OCI-LY7 (cell line): ENCODE measurements at regions not wholly inside any gene's neighbourhood (a gene's known extent, or its start where the extent isn't known, plus 50 kb on each side); places are given as distances from the start of the nearest gene placed in this dataset.

Experiments
- BruUV-seq: library from RNA; stranded (reverse); fragments of 400-500 nt; replicated peaks from 2 replicates; lab custom pipeline; 2021; lab: Mats Ljungman, UMichigan
- CTCF ChIA-PET: fragments of 300-600 bp; sonication (Branson Sonifier 250); formaldehyde crosslinking; loops from one replicate; lab custom pipeline; 2022; ENCODE audit warnings: antibody characterized with exemption; ENCODE audit not compliant: unreplicated experiment; lab: Charles Lee
- POLR2A ChIA-PET: fragments of 300-600 bp; sonication (Branson Sonifier 250); formaldehyde crosslinking; loops from one replicate; lab custom pipeline; 2022; ENCODE audit warnings: antibody characterized with exemption; lab: Charles Lee
- DNase-seq: peaks from one replicate; pipeline ENCODE4 v3.0.0-alpha.2; 2015; ENCODE audit warnings: low spot score
- H2AFZ ChIP-seq: fragments of 200-600 bp; sonication (generic), shearing (Covaris generic); 2 replicates; pipeline ENCODE4 v1.6.1; 2014; ENCODE audit warnings: mild to moderate bottlenecking, antibody characterized with exemption, low read length, moderate library complexity
- H3K27ac ChIP-seq: fragments of 200-600 bp; sonication (generic); 2 replicates; pipeline ENCODE4 v1.5.1; 2014; ENCODE audit warnings: mixed run types, low read depth, mild to moderate bottlenecking, moderate library complexity, low read length, inconsistent platforms; ENCODE audit not compliant: poor library complexity, severe bottlenecking
- H3K36me3 ChIP-seq: fragments of 200-600 bp; sonication (generic); 2 replicates; pipeline ENCODE4 v1.6.1; 2014; ENCODE audit warnings: mild to moderate bottlenecking, antibody characterized with exemption, low read length, moderate library complexity, mixed read lengths; ENCODE audit not compliant: insufficient read depth
- H3K4me1 ChIP-seq: fragments of 200-600 bp; sonication (generic); 2 replicates; pipeline ENCODE4 v1.5.1; 2014; ENCODE audit warnings: mild to moderate bottlenecking, low read length; ENCODE audit not compliant: insufficient read depth, poor library complexity, severe bottlenecking
- H3K4me2 ChIP-seq: fragments of 200-600 bp; sonication (generic); 2 replicates; pipeline ENCODE4 v1.6.1; 2014; ENCODE audit warnings: mild to moderate bottlenecking, low read length
- H3K4me3 ChIP-seq: fragments of 200-600 bp; sonication (generic); 2 replicates; pipeline ENCODE4 v1.5.1; 2014; ENCODE audit warnings: mild to moderate bottlenecking, low read depth, low read length; ENCODE audit not compliant: poor library complexity, severe bottlenecking
- H3K79me2 ChIP-seq: fragments of 200-600 bp; sonication (generic); 2 replicates; pipeline ENCODE4 v1.6.1; 2016; ENCODE audit warnings: low read depth, mild to moderate bottlenecking, low read length, moderate library complexity, mixed read lengths; ENCODE audit not compliant: insufficient read depth
- H3K9me2 ChIP-seq: fragments of 200-600 bp; sonication (generic); 2 replicates; pipeline ENCODE4 v1.6.1; 2016; ENCODE audit warnings: mild to moderate bottlenecking, low read length, mixed read lengths; ENCODE audit not compliant: insufficient read depth
- H3K9me3 ChIP-seq: fragments of 200-600 bp; sonication (generic); 2 replicates; pipeline ENCODE4 v1.6.1; 2014; ENCODE audit warnings: mild to moderate bottlenecking, mixed run types, low read length, mixed read lengths
- H4K20me1 ChIP-seq: fragments of 200-600 bp; sonication (generic); 2 replicates; pipeline ENCODE4 v1.6.1; 2014; ENCODE audit warnings: mild to moderate bottlenecking, antibody characterized with exemption, low read length, moderate library complexity, mixed read lengths; ENCODE audit not compliant: insufficient read depth
- EZH2phosphoT487 ChIP-seq: fragments of 200-600 bp; sonication (generic); IDR thresholded peaks from 2 replicates; pipeline ENCODE4 v1.6.1; 2018; ENCODE audit warnings: low read depth, borderline replicate concordance, mild to moderate bottlenecking, mixed run types, antibody characterized with exemption, low read length, moderate library complexity, mixed read lengths
- intact Hi-C: fragments of 100-400 bp; cut with micrococcal nuclease; formaldehyde crosslinking; loops from one replicate; pipeline ENCODE4 v1.10.0; 2022; ENCODE audit not compliant: unreplicated experiment
- TF ChIP-seq, protein P1 (sequence below): fragments of 200-600 bp; sonication (generic); conservative IDR thresholded peaks from 2 replicates; pipeline ENCODE4 v1.5.1; 2014; ENCODE audit warnings: mild to moderate bottlenecking, antibody characterized with exemption, low read length, moderate library complexity, mixed read lengths

DNA sequence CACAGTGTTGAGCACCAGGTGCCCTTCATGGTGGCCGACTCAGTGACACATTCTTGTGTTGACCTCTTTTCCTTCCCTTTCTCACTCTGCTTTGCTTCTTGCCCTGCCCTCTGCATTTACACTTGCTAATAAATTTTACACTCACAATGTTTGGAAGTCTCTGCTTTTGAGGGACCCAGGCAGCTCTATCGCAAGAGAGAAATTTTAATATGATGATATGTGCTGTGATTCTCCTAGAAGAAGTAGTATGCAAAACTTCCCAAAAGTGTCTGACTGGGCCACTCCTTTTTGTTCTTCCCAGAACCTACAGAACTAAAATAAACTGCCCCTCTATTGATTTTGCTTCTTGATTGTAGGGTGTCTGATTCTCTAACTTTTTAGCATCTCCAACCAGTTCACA is 135.0 kb downstream of the IRS1 start:
- ChIA-PET POLR2A (no interaction called here), CTCF (no interaction called here)
- Histone ChIP-seq H3K36me3 (no peaks in the 10 kb centered on the region), H3K4me2 (no peak overlapping the region), H3K4me1 (no peaks in the 10 kb centered on the region), H3K9me3 (no peaks in the 10 kb centered on the region), H3K9me2 (no peaks in the 10 kb centered on the region), H3K27ac (no peak overlapping the region), H3K79me2 (no peaks in the 10 kb centered on the region), H3K4me3 (no peak overlapping the region), H2AFZ (no peak overlapping the region), H4K20me1 (no peaks in the 10 kb centered on the region)
- BruUV-seq: no TSS peak
- intact Hi-C loops: no loop called here
- DNase-seq: no peak
- TF ChIP-seq, protein P1, sequence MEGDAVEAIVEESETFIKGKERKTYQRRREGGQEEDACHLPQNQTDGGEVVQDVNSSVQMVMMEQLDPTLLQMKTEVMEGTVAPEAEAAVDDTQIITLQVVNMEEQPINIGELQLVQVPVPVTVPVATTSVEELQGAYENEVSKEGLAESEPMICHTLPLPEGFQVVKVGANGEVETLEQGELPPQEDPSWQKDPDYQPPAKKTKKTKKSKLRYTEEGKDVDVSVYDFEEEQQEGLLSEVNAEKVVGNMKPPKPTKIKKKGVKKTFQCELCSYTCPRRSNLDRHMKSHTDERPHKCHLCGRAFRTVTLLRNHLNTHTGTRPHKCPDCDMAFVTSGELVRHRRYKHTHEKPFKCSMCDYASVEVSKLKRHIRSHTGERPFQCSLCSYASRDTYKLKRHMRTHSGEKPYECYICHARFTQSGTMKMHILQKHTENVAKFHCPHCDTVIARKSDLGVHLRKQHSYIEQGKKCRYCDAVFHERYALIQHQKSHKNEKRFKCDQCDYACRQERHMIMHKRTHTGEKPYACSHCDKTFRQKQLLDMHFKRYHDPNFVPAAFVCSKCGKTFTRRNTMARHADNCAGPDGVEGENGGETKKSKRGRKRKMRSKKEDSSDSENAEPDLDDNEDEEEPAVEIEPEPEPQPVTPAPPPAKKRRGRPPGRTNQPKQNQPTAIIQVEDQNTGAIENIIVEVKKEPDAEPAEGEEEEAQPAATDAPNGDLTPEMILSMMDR: no peak
- TF ChIP-seq EZH2phosphoT487: no peak

DNA sequence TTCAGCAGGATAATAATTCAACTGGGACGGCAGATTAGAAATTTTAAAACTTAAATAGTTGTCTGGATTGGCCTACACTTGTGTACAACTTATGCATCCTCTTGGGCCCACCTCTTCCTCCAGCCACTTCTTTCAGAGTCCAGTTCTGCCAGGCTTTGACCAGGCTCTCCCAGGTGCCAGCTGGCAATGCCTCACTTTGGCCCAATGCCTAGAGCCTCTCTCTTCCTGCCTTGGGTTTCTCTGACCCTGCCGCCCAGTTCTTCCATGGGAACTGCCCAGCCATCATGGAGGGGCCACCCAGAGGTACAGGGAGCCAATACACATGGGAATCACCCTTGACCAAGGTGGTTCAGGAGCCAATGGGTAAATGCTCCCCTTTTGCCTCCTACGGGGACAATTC is 135.5 kb downstream of the IRS1 start:
- ChIA-PET CTCF (no interaction called here), POLR2A (no interaction called here)
- H2AFZ ChIP-seq: no peak overlapping the region
- H4K20me1 ChIP-seq: no peaks in the 10 kb centered on the region
- H3K9me3 ChIP-seq: no peaks in the 10 kb centered on the region
- TF ChIP-seq, protein P1: no peak
- TF ChIP-seq EZH2phosphoT487: no peak
- BruUV-seq: no TSS peak
- no peaks in the 10 kb centered on the region for H3K36me3 ChIP-seq
- no peak overlapping the region for H3K4me3 ChIP-seq
- no peaks in the 10 kb centered on the region for H3K79me2 ChIP-seq
- no peak overlapping the region for H3K27ac ChIP-seq
- no peak overlapping the region for H3K4me2 ChIP-seq
- intact Hi-C loops: no loop called here
- no peak for DNase-seq
- H3K4me1 ChIP-seq: no peaks in the 10 kb centered on the region
- H3K9me2 ChIP-seq: no peaks in the 10 kb centered on the region

DNA sequence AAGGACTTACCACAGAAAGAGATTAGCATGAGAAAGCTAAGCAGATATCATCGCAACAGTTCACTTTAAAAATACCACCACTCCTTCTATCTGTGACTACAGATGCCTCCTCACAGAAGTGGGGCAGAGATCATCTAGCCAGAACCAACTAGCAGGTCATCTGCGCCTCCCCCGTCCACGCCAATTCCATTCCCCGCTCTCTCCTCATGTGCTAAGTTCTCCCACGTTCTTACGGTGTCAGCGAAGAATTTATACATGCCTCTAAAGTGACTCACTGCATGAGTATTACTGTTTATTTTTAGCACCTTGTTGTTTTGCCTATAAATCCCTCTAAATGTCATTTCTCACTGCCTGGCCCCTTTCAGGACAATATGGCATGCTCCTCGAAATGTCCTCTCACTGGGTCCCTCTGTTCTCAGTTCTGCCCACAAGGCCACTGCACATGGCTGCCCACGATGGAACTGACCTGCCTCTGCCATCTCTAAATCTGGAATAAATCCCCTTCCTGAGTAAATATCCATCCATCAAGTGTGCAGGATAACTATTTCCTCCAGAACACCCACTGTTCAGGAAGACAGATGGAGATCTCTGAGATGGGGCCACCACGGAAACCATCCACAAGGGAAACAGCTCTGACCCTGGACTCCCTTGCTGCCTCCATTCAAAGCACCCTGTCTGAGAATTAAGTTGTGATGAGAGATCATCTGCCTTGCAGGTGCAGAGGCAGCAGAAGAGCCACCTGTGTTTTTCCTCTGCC is 137.7 kb downstream of the IRS1 start:
- H4K20me1 ChIP-seq: no peaks in the 10 kb centered on the region
- no peak overlapping the region for H3K27ac ChIP-seq
- H3K9me3 ChIP-seq: no peaks in the 10 kb centered on the region
- H3K4me2 ChIP-seq: no peak overlapping the region
- no peak for DNase-seq
- no peak for TF ChIP-seq EZH2phosphoT487
- TF ChIP-seq, protein P1: no peak
- BruUV-seq: no TSS peak
- ChIA-PET POLR2A (no interaction called here), CTCF (no interaction called here)
- H3K36me3 ChIP-seq: no peaks in the 10 kb centered on the region
- no peaks in the 10 kb centered on the region for H3K79me2 ChIP-seq
- no peak overlapping the region for H2AFZ ChIP-seq
- H3K4me3 ChIP-seq: no peak overlapping the region
- H3K4me1 ChIP-seq: no peaks in the 10 kb centered on the region
- H3K9me2 ChIP-seq: no peaks in the 10 kb centered on the region
- intact Hi-C loops: no loop called here
